ENCODE measurements at regions not wholly inside any gene's neighbourhood (a gene's known extent, or its start where the extent isn't known, plus 50 kb on each side); places are given as distances from the start of the nearest gene placed in this dataset.

DNA sequence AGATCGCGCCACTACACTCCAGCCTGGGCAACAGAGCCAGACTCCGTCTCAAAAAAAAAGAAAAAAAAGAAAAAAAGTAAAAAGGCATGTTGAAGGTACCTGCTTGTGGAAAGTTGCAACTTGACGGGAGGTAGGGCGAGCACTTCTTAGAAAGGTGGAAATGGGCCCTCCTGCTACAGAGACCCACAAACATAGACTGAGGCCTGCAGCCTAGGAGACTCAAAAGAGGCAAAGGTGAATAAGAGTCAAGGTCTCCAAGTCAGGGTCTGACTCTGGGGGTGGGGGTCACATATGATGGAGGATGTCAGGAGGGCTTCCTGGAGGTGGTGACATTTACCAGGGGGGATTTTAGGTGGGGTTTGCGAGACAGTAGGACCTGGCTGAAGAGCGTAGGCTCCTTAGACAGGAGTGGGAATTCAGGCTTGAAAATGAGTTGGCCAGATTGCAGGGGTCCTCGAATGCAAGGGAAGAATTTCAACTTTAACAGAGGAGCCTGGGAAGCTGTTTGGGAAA lies 303.0 kb downstream of the SEC14L1 start:
- no peak overlapping the region for H3K4me3 ChIP-seq (ENCODE audit: low read depth, low read length)
- ChIA-PET POLR2A (no interaction called here), CTCF (interaction anchor here (0.9 to 11.1 kb wide), 4 partner anchors 15 to 113 kb away, joined by 4 to 69 read pairs (median 4); no protein-coding TSS in a partner anchor)
- DNase-seq (ENCODE audit: low read depth, low spot score), result no peak
- TF ChIP-seq, protein P1, sequence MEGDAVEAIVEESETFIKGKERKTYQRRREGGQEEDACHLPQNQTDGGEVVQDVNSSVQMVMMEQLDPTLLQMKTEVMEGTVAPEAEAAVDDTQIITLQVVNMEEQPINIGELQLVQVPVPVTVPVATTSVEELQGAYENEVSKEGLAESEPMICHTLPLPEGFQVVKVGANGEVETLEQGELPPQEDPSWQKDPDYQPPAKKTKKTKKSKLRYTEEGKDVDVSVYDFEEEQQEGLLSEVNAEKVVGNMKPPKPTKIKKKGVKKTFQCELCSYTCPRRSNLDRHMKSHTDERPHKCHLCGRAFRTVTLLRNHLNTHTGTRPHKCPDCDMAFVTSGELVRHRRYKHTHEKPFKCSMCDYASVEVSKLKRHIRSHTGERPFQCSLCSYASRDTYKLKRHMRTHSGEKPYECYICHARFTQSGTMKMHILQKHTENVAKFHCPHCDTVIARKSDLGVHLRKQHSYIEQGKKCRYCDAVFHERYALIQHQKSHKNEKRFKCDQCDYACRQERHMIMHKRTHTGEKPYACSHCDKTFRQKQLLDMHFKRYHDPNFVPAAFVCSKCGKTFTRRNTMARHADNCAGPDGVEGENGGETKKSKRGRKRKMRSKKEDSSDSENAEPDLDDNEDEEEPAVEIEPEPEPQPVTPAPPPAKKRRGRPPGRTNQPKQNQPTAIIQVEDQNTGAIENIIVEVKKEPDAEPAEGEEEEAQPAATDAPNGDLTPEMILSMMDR (IDR thresholded peaks at IDR 0.05; ENCODE audit: insufficient read depth, low read length, missing control alignments), result no peak

DNA sequence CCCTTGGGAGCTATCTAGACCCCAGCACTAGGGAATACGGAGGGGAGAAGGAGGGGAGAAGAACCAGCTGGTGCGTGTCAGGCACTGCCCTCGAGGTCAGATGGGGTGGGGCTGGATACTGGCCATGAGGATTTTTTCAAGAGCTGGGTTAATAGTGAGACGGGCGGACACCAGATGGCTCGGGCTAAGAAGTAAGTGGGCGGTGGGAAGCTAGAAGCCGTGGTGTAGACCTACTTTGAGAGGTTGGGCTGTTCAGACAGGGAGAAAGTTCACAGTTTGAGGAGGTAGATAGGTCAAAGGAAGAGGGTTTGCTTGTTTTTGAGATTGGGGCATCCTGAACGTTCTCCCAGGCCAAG lies 303.8 kb downstream of the SEC14L1 start:
- no peak for DNase-seq (ENCODE audit: low read depth, low spot score)
- ChIA-PET POLR2A (interaction anchor here (0.9 kb wide), 1 partner anchor 15 kb away, joined by 3 read pairs; no protein-coding TSS in a partner anchor), CTCF (interaction anchor here (0.9 to 11.1 kb wide), 7 partner anchors 8 to 120 kb away, joined by 3 to 69 read pairs (median 4); no protein-coding TSS in a partner anchor)
- TF ChIP-seq, protein P1 (IDR thresholded peaks at IDR 0.05; ENCODE audit: insufficient read depth, low read length, missing control alignments), result no peak
- H3K4me3 ChIP-seq (ENCODE audit: low read depth, low read length), result no peak overlapping the region

DNA sequence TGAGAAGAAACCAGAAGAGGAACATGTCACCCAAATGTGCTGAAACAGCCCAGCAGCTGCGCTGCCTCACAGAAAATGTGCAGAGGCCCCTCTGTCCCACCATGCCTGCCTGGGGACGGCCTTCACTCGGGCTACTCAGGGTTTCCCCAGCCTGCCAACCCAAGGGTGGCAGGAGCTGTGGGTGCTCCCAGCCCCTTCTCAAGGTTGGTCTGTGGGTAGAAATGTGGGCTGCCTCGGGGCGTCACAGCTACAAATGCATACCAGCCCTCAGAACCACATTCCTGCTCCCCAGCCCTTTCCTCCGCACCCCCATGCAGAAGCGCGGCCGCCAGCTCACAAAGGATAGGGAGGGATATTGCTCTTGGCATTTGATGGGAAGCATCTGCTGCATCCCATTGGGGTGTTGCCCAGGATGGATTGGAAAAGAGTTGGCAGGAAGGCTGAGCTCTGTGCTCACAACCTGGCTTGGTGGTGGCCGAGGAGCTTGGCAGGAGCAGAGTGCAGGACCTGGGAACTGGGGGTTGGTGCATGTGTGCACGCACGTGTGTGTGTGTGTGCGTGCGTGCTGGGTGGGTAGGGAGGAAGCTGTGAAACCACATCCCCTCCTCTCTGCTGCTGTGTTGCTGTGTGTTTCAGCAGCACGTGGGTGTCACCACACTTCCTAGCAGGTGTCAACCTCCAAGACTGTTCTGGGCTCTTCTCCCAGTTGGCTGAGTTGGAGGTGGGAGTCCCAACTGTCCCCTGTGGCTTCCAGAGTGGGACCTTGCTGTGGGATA lies 304.4 kb downstream of the SEC14L1 start:
- no peak overlapping the region for H3K4me3 ChIP-seq (ENCODE audit: low read depth, low read length)
- ChIA-PET CTCF (interaction anchor here (0.9 to 11.1 kb wide), 7 partner anchors 9 to 120 kb away, joined by 3 to 69 read pairs (median 4); no protein-coding TSS in a partner anchor), POLR2A (interaction anchor here (0.9 kb wide), 1 partner anchor 15 kb away, joined by 3 read pairs; no protein-coding TSS in a partner anchor)
- TF ChIP-seq, protein P1 (IDR thresholded peaks at IDR 0.05; ENCODE audit: insufficient read depth, low read length, missing control alignments), result no peak
- DNase-seq (ENCODE audit: low read depth, low spot score), result no peak

DNA sequence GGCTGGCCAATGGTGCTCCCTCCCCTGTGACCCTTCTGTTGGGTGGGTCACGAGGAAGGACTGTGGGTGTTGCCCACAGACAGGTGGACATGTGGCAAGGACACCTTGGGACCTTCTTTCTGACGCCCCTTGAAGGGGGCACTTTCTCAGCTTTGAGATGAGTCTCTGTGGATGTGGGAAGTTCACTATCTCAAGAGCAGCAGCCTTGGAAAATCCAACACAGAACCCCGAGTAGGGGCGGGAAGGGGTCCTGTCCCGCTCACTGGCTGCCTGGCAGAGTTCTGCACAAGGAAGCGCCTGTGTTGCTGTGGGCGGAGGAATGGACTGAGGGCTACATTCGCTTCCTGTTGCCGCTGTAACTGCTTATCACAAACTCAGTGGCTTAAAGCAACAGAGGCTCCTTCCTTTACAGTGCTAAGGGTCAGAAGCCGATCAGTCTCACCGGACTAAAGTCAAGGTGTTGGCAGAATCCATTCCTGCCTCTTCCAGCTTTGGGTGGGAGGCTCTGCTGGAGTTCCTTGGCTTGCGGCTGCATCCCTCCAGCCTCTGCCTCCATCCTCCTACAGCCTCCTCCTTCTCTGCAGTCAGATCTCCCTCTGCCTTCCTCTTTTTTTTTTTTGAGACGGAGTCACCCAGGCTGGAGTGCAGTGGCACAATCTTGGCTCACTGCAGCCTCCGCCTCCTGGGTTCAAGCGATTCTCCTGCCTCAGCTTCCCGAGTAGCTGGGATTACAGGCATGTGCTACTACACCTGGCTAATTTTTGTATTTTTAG lies 305.2 kb downstream of the SEC14L1 start:
- POLR2A ChIA-PET, result no interaction called here
- TF ChIP-seq, protein P1 (IDR thresholded peaks at IDR 0.05; ENCODE audit: insufficient read depth, low read length, missing control alignments), result no peak
- DNase-seq (ENCODE audit: low read depth, low spot score), result no peak
- CTCF ChIA-PET, result interaction anchor here (1.0 to 11.1 kb wide), 4 partner anchors 10 to 117 kb away, joined by 3 to 69 read pairs (median 5); no protein-coding TSS in a partner anchor
- H3K4me3 ChIP-seq (ENCODE audit: low read depth, low read length), result no peak overlapping the region

DNA sequence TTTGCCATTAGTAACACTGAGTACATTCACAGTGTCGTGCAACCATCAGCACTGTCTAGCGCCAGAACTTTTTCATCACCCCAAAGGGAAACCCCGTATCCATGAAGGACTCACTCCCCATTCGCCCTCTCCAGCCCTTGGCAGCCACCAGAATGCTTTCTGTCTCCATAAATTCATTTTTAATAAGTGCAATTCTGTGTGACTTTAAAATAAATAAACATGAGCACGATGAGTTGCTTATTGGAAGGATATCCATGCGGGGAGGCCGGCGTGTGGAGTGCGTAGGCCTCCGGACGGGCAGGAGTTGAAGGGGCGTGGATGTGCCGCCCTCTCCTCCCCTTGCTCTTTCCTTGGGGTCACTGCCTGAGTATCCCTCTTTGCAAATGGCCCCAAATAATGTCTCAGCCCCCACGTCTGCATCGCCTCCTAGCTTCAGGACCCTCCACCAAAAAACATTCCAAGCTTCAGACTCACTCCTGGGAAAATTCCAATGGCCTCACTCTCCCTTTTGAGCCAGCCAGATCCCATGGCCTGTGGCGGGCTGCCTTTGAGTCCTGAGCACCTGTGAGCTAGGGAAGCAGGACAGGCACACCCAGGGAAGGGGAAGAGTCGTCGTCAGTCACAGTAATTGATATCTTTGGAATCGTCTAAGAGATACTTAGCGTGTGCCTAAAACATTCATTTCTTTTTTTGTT lies 306.3 kb downstream of the SEC14L1 start:
- POLR2A ChIA-PET, result no interaction called here
- CTCF ChIA-PET, result interaction anchor here (0.7 to 1.1 kb wide), 4 partner anchors 10 to 28 kb away, joined by 3 to 5 read pairs (median 3); no protein-coding TSS in a partner anchor
- TF ChIP-seq, protein P1 (IDR thresholded peaks at IDR 0.05; ENCODE audit: insufficient read depth, low read length, missing control alignments), result no peak
- no peak for DNase-seq (ENCODE audit: low read depth, low spot score)
- H3K4me3 ChIP-seq (ENCODE audit: low read depth, low read length), result no peak overlapping the region

All from AG04449 (cell line).